GM12878 (cell line): ENCODE measurements at regions not wholly inside any gene's neighbourhood (a gene's known extent, or its start where the extent isn't known, plus 50 kb on each side); places are given as distances from the start of the nearest gene placed in this dataset.

Experiments
- ATAC-seq: fragments of 200-7000 bp; cut with Tn5 transposase; 3 replicates; pipeline ENCODE4 v1.9.1; 2020; ENCODE audit warnings: mild to moderate bottlenecking, moderate library complexity
- BruUV-seq: library from RNA; stranded (reverse); fragments of 400-500 nt; replicated peaks from 2 replicates; lab custom pipeline; 2021; lab: Mats Ljungman, UMichigan
- CTCF ChIA-PET: fragments of 300-600 bp; sonication (Branson Sonifier 250); formaldehyde crosslinking; extraction: SDS; loops from one replicate; lab custom pipeline; 2021; ENCODE audit warnings: inconsistent platforms; lab: Yijun Ruan, JAX
- POLR2A ChIA-PET: fragments of 350-600 bp; formaldehyde crosslinking; extraction: SDS; loops from one replicate; lab custom pipeline; 2021; ENCODE audit warnings: inconsistent platforms; lab: Charles Lee
- RAD21 ChIA-PET: fragments of 300-600 bp; sonication (Branson Sonifier 250); formaldehyde crosslinking; loops from one replicate; lab custom pipeline; 2023; ENCODE audit warnings: antibody characterized with exemption; ENCODE audit not compliant: unreplicated experiment; lab: Charles Lee
- SMC1A ChIA-PET: fragments of 300-600 bp; sonication (Branson Sonifier 250); formaldehyde crosslinking; loops from one replicate; lab custom pipeline; 2023; ENCODE audit not compliant: unreplicated experiment, uncharacterized antibody; lab: Charles Lee
- DNase-seq: peaks from one replicate; pipeline ENCODE4 v3.0.0-alpha.2; 2011; ENCODE audit warnings: low read depth, low spot score
- FAIRE-seq: peaks from 3 replicates; lab custom pipeline; 2011; peaks lifted over from hg19 to GRCh38; lab: Jason Lieb, UNC
- H2AFZ ChIP-seq: 2 replicates; pipeline ENCODE4 v1.6.0; 2011; ENCODE audit warnings: low read depth, low read length, control low read depth; ENCODE audit not compliant: control insufficient read depth
- H3K27ac ChIP-seq: 2 replicates; pipeline ENCODE4 v1.5.1; 2011; ENCODE audit warnings: control low read depth; ENCODE audit not compliant: control insufficient read depth, insufficient read depth
- H3K27me3 ChIP-seq, 2 experiments: replicated peaks in 1 of 2; 2 replicates each; pipeline versions ENCODE4 v1.6.0 to v1.6.1; 2011; ENCODE audit warnings: low read length in 1 of 2; ENCODE audit not compliant: control insufficient read depth in 2 of 2, insufficient read depth in 2 of 2
- H3K36me3 ChIP-seq, 2 experiments: 2 replicates each; pipeline ENCODE4 v1.5.1; 2011; ENCODE audit warnings: low read length in 1 of 2; ENCODE audit not compliant: control insufficient read depth in 2 of 2, insufficient read depth in 2 of 2
- H3K4me1 ChIP-seq: 2 replicates; pipeline ENCODE4 v1.6.1; 2011; ENCODE audit warnings: mild to moderate bottlenecking, low read length, moderate library complexity, mixed read lengths; ENCODE audit not compliant: control insufficient read depth, insufficient read depth
- H3K4me2 ChIP-seq: 2 replicates; pipeline ENCODE4 v1.6.0; 2011; ENCODE audit warnings: control low read depth; ENCODE audit not compliant: control insufficient read depth, insufficient read depth
- H3K4me3 ChIP-seq: fragments of 200-600 bp; sonication (generic); 2 replicates; pipeline ENCODE4 v1.5.1; 2016
- H3K79me2 ChIP-seq: 2 replicates; pipeline ENCODE4 v1.6.0; 2011; ENCODE audit warnings: low read length; ENCODE audit not compliant: control insufficient read depth, insufficient read depth
- H3K9ac ChIP-seq: 2 replicates; pipeline ENCODE4 v1.8.0; 2011; ENCODE audit warnings: low read length, control low read depth, mixed read lengths; ENCODE audit not compliant: control insufficient read depth, insufficient read depth
- H3K9me3 ChIP-seq: replicated peaks from 3 replicates; pipeline ENCODE4 v1.5.1; 2011; ENCODE audit warnings: mild to moderate bottlenecking, low read length; ENCODE audit not compliant: control insufficient read depth, insufficient read depth
- H4K20me1 ChIP-seq: 2 replicates; pipeline ENCODE4 v1.6.0; 2011; ENCODE audit not compliant: control insufficient read depth, insufficient read depth
- CHD1 ChIP-seq: IDR thresholded peaks from 2 replicates; pipeline ENCODE4 v1.6.1; 2012; ENCODE audit warnings: low read depth, low read length, improper control_type of control experiment
- EED ChIP-seq: sonication (generic); IDR thresholded peaks from 2 replicates; pipeline ENCODE4 v1.6.1; 2016; ENCODE audit warnings: antibody characterized with exemption, low read depth
- ETV6 ChIP-seq, 2 experiments: fragments of 450-650 bp in 1 of 2; IDR thresholded peaks in 1 of 2; conservative IDR thresholded peaks in 1 of 2; 2 replicates each; pipeline ENCODE4 v1.6.1; 2014; ENCODE audit warnings: antibody characterized with exemption in 1 of 2, borderline replicate concordance in 1 of 2, low read depth in 1 of 2, mild to moderate bottlenecking in 1 of 2, moderate library complexity in 1 of 2
- MYC ChIP-seq: IDR thresholded peaks from 2 replicates; pipeline ENCODE4 v1.6.1; 2011; ENCODE audit warnings: mild to moderate bottlenecking, low read length, moderate library complexity, inconsistent platforms; ENCODE audit not compliant: insufficient read depth, insufficient replicate concordance, insufficient read length, severe bottlenecking
- NFIC ChIP-seq: IDR thresholded peaks from 2 replicates; pipeline ENCODE4 v1.6.1; 2012; ENCODE audit warnings: low read depth, mild to moderate bottlenecking, inconsistent platforms, low read length, moderate library complexity
- POLR2AphosphoS5 ChIP-seq: IDR thresholded peaks from 2 replicates; pipeline ENCODE4 v1.6.1; 2011; ENCODE audit warnings: mild to moderate bottlenecking, low read length, inconsistent platforms
- RAD21 ChIP-seq: IDR thresholded peaks from 2 replicates; pipeline ENCODE4 v1.6.1; 2011; ENCODE audit warnings: mild to moderate bottlenecking, low read depth, low read length, moderate library complexity; ENCODE audit not compliant: insufficient read depth
- TARDBP ChIP-seq: IDR thresholded peaks from 2 replicates; pipeline ENCODE4 v1.6.1; 2016; ENCODE audit warnings: borderline replicate concordance
- TCF12 ChIP-seq: IDR thresholded peaks from 2 replicates; pipeline ENCODE4 v1.6.1; 2011; ENCODE audit warnings: low read depth, mild to moderate bottlenecking, low read length
- ZBED1 ChIP-seq: IDR thresholded peaks from 2 replicates; pipeline ENCODE4 v1.6.1; 2016; ENCODE audit warnings: borderline replicate concordance
- WGBS: methylation state at CpG from one replicate; pipeline ENCODE4 v1.1.6; 2016; ENCODE audit warnings: low lambda C conversion rate; ENCODE audit not compliant: insufficient replicate concordance, insufficient coverage; ENCODE audit errors: missing lambda C conversion rate; 5-methylcytosine and 5-hydroxymethylcytosine counted together
- in situ Hi-C: fragments of 300-500 bp; cut with MboI; formaldehyde crosslinking; loops from 9 replicates; pipeline ENCODE4 v1.14.3; 2018; ENCODE audit warnings: mixed read lengths
- intact Hi-C: fragments of 100-400 bp; cut with micrococcal nuclease; formaldehyde crosslinking; loops from one replicate; pipeline ENCODE4 v1.14.2; 2022; ENCODE audit not compliant: unreplicated experiment
- TF ChIP-seq, protein P1 (sequence below): IDR thresholded peaks from 2 replicates; pipeline ENCODE4 v1.6.1; 2011; ENCODE audit warnings: mild to moderate bottlenecking, low read depth, low read length, moderate library complexity; ENCODE audit not compliant: insufficient replicate concordance
- TF ChIP-seq, protein P2 (sequence below): fragments of 450-650 bp; IDR thresholded peaks from 2 replicates; pipeline ENCODE4 v1.6.1; 2017; ENCODE audit warnings: antibody characterized with exemption, mild to moderate bottlenecking, moderate library complexity
- TF ChIP-seq, protein P3 (sequence below): fragments of 150-350 bp; IDR thresholded peaks from 2 replicates; pipeline ENCODE4 v1.6.1; 2014; ENCODE audit warnings: mild to moderate bottlenecking, low read depth, low read length
- TF ChIP-seq, protein P4 (sequence below): fragments of 450-650 bp; IDR thresholded peaks from 2 replicates; pipeline ENCODE4 v1.6.1; 2017; ENCODE audit warnings: mild to moderate bottlenecking, moderate library complexity

DNA sequence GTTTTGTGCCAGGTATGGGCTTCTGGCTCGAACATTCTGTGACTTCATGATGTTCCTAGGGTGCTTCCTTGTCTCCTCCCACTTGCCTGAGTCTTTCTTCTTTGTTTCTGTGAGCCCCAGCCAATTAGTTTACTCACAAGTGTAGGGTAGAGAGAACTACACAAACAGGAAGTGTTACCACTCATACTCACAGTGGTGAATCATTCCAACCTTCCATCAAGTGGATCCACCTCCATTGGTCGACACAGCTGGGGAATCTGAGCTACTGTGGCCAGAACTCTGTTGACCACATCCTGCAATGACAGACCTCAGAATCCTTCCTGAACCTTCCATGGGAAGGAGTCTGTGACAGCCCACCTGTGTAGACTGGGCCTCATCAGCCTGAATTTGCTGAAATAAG is 76.8 kb downstream of the UNC5CL start (continued):
- TF ChIP-seq, protein P1, sequence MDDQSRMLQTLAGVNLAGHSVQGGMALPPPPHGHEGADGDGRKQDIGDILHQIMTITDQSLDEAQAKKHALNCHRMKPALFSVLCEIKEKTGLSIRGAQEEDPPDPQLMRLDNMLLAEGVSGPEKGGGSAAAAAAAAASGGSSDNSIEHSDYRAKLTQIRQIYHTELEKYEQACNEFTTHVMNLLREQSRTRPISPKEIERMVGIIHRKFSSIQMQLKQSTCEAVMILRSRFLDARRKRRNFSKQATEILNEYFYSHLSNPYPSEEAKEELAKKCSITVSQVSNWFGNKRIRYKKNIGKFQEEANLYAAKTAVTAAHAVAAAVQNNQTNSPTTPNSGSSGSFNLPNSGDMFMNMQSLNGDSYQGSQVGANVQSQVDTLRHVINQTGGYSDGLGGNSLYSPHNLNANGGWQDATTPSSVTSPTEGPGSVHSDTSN = no peak
- no peak for TF ChIP-seq MYC
- 0 out of 2 replicates have a peak, but pooled peaks have one; percentile 46 for TF ChIP-seq EED
- TF ChIP-seq TCF12 = peak; percentile 55; the same call in 1 of the 2 replicates
- TF ChIP-seq ZBED1 = no peak

- Histone ChIP-seq H3K36me3 (no peaks in the 10 kb centered on the region), H3K4me2 (no peak overlapping the region), H3K9ac (no peak overlapping the region), H2AFZ (no peak overlapping the region), H3K27me3 (peaks cover 0 to 2% of the 10 kb centered on the region in 2 experiments; a peak in 1 of 4 replicates), H3K79me2 (no peaks in the 10 kb centered on the region), H3K27ac (no peak overlapping the region), H3K9me3 (no peaks in the 10 kb centered on the region), H3K4me1 (no peaks in the 10 kb centered on the region), H4K20me1 (no peaks in the 10 kb centered on the region), H3K4me3 (no peak overlapping the region)
- DNase-seq = no peak
- intact Hi-C loops (no loop called here), in situ Hi-C loops (no loop called here)
- FAIRE-seq = no peak
- BruUV-seq = no TSS peak
- ChIA-PET CTCF (no interaction called here), POLR2A (no interaction called here), SMC1A (no interaction called here), RAD21 (no interaction called here)
- no peak for ATAC-seq
- 55% methylated on average over 4 of the region's 4 CpGs for WGBS
- TF ChIP-seq CHD1 = no peak
- TF ChIP-seq TARDBP = no peak
- no peak for TF ChIP-seq NFIC
- TF ChIP-seq, protein P2, sequence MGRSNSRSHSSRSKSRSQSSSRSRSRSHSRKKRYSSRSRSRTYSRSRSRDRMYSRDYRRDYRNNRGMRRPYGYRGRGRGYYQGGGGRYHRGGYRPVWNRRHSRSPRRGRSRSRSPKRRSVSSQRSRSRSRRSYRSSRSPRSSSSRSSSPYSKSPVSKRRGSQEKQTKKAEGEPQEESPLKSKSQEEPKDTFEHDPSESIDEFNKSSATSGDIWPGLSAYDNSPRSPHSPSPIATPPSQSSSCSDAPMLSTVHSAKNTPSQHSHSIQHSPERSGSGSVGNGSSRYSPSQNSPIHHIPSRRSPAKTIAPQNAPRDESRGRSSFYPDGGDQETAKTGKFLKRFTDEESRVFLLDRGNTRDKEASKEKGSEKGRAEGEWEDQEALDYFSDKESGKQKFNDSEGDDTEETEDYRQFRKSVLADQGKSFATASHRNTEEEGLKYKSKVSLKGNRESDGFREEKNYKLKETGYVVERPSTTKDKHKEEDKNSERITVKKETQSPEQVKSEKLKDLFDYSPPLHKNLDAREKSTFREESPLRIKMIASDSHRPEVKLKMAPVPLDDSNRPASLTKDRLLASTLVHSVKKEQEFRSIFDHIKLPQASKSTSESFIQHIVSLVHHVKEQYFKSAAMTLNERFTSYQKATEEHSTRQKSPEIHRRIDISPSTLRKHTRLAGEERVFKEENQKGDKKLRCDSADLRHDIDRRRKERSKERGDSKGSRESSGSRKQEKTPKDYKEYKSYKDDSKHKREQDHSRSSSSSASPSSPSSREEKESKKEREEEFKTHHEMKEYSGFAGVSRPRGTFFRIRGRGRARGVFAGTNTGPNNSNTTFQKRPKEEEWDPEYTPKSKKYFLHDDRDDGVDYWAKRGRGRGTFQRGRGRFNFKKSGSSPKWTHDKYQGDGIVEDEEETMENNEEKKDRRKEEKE = no peak
- no peak for TF ChIP-seq POLR2AphosphoS5
- TF ChIP-seq ETV6 (conservative IDR thresholded peaks at IDR 0.05 in 1 of 2, IDR thresholded peaks at IDR 0.05 in 1 of 2; ENCODE audit: borderline replicate concordance in 1 of 2, low read depth in 1 of 2) = no peak
- TF ChIP-seq, protein P3, sequence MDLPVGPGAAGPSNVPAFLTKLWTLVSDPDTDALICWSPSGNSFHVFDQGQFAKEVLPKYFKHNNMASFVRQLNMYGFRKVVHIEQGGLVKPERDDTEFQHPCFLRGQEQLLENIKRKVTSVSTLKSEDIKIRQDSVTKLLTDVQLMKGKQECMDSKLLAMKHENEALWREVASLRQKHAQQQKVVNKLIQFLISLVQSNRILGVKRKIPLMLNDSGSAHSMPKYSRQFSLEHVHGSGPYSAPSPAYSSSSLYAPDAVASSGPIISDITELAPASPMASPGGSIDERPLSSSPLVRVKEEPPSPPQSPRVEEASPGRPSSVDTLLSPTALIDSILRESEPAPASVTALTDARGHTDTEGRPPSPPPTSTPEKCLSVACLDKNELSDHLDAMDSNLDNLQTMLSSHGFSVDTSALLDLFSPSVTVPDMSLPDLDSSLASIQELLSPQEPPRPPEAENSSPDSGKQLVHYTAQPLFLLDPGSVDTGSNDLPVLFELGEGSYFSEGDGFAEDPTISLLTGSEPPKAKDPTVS = no peak
- TF ChIP-seq, protein P4, sequence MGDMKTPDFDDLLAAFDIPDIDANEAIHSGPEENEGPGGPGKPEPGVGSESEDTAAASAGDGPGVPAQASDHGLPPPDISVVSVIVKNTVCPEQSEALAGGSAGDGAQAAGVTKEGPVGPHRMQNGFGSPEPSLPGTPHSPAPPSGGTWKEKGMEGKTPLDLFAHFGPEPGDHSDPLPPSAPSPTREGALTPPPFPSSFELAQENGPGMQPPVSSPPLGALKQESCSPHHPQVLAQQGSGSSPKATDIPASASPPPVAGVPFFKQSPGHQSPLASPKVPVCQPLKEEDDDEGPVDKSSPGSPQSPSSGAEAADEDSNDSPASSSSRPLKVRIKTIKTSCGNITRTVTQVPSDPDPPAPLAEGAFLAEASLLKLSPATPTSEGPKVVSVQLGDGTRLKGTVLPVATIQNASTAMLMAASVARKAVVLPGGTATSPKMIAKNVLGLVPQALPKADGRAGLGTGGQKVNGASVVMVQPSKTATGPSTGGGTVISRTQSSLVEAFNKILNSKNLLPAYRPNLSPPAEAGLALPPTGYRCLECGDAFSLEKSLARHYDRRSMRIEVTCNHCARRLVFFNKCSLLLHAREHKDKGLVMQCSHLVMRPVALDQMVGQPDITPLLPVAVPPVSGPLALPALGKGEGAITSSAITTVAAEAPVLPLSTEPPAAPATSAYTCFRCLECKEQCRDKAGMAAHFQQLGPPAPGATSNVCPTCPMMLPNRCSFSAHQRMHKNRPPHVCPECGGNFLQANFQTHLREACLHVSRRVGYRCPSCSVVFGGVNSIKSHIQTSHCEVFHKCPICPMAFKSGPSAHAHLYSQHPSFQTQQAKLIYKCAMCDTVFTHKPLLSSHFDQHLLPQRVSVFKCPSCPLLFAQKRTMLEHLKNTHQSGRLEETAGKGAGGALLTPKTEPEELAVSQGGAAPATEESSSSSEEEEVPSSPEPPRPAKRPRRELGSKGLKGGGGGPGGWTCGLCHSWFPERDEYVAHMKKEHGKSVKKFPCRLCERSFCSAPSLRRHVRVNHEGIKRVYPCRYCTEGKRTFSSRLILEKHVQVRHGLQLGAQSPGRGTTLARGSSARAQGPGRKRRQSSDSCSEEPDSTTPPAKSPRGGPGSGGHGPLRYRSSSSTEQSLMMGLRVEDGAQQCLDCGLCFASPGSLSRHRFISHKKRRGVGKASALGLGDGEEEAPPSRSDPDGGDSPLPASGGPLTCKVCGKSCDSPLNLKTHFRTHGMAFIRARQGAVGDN = no peak
- no peak for TF ChIP-seq RAD21
Measured at GRCh38 chr6:40961831-40962230, 77.2 kb downstream of the UNC5CL start.
